Caco-2 (cell line): ENCODE measurements at regions not wholly inside any gene's neighbourhood (a gene's known extent, or its start where the extent isn't known, plus 50 kb on each side); places are given as distances from the start of the nearest gene placed in this dataset.
"Not testable (repeated sequence)": the region's sequence is repeated elsewhere in the genome, so short reads cannot be mapped to it uniquely, and the experiment has no call there.

Experiments used
- BruUV-seq: library from RNA; stranded (reverse); fragments of 400-500 nt; replicated peaks from 2 replicates; lab custom pipeline; 2021; lab: Mats Ljungman, UMichigan
- CTCF ChIA-PET: fragments of 300-600 bp; sonication (Branson Sonifier 250); formaldehyde crosslinking; loops from one replicate; lab custom pipeline; 2022; ENCODE audit warnings: antibody characterized with exemption; lab: Charles Lee
- POLR2A ChIA-PET: fragments of 300-600 bp; sonication (Branson Sonifier 250); formaldehyde crosslinking; loops from one replicate; lab custom pipeline; 2022; ENCODE audit warnings: antibody characterized with exemption; lab: Charles Lee
- DNase-seq, 2 experiments: peaks; one replicate each; pipeline versions ENCODE4 v3.0.0 to v3.0.0-alpha.2; 2020 to 2022
- H3K27me3 ChIP-seq: replicated peaks from 2 replicates; pipeline ENCODE4 v1.6.0; 2011; ENCODE audit warnings: low read length; ENCODE audit not compliant: control insufficient read depth, insufficient read depth
- H3K36me3 ChIP-seq: 2 replicates; pipeline ENCODE4 v1.5.1; 2011; ENCODE audit warnings: low read length; ENCODE audit not compliant: control insufficient read depth, insufficient read depth
- H3K4me1 ChIP-seq: fragments of 250-450 bp; sonication (Bioruptor Pico); 2 replicates; pipeline ENCODE4 v1.5.1; 2020; ENCODE audit warnings: mild to moderate bottlenecking
- H3K4me3 ChIP-seq: 2 replicates; pipeline ENCODE4 v1.5.1; 2011; ENCODE audit warnings: low read depth, mild to moderate bottlenecking, control low read depth, low read length
- H3K9me3 ChIP-seq: fragments of 250-450 bp; sonication (Bioruptor Pico); 2 replicates; pipeline ENCODE4 v1.5.1; 2020; ENCODE audit warnings: mild to moderate bottlenecking, moderate library complexity
- H3K27ac Mint-ChIP-seq: one replicate; pipeline ENCODE4 v1.8.0; 2022; ENCODE audit warnings: mixed read lengths; ENCODE audit not compliant: unreplicated experiment
- H3K27me3 Mint-ChIP-seq: one replicate; pipeline ENCODE4 v1.8.0; 2022; ENCODE audit warnings: mixed read lengths; ENCODE audit not compliant: insufficient read depth, unreplicated experiment
- H3K36me3 Mint-ChIP-seq: one replicate; pipeline ENCODE4 v1.8.0; 2022; ENCODE audit warnings: mild to moderate bottlenecking, mixed read lengths; ENCODE audit not compliant: insufficient read depth, unreplicated experiment
- H3K4me1 Mint-ChIP-seq: one replicate; pipeline ENCODE4 v1.8.0; 2022; ENCODE audit warnings: low read depth, mixed read lengths; ENCODE audit not compliant: unreplicated experiment
- H3K4me3 Mint-ChIP-seq: one replicate; pipeline ENCODE4 v1.8.0; 2022; ENCODE audit warnings: mild to moderate bottlenecking, moderate library complexity, mixed read lengths; ENCODE audit not compliant: unreplicated experiment
- H3K9me3 Mint-ChIP-seq: one replicate; pipeline ENCODE4 v1.8.0; 2022; ENCODE audit warnings: mixed read lengths; ENCODE audit not compliant: unreplicated experiment
- CTCF ChIP-seq, 2 experiments: fragments of 200-600 bp in 1 of 2; IDR thresholded peaks; 1 replicate in 1 of 2; 2 replicates in 1 of 2; pipeline versions ENCODE4 v1.5.1 to v1.8.0; 2011 to 2022; ENCODE audit warnings: antibody characterized with exemption in 1 of 2, control low read depth in 1 of 2, inconsistent platforms in 1 of 2, low read depth in 1 of 2, low read length in 1 of 2, mild to moderate bottlenecking in 1 of 2, moderate library complexity in 1 of 2; ENCODE audit not compliant: insufficient read depth in 1 of 2, severe bottlenecking in 1 of 2, unreplicated experiment in 1 of 2
- intact Hi-C: fragments of 100-400 bp; cut with micrococcal nuclease; formaldehyde crosslinking; loops from one replicate; pipeline ENCODE4 v1.10.0; 2022; ENCODE audit not compliant: unreplicated experiment

DNA sequence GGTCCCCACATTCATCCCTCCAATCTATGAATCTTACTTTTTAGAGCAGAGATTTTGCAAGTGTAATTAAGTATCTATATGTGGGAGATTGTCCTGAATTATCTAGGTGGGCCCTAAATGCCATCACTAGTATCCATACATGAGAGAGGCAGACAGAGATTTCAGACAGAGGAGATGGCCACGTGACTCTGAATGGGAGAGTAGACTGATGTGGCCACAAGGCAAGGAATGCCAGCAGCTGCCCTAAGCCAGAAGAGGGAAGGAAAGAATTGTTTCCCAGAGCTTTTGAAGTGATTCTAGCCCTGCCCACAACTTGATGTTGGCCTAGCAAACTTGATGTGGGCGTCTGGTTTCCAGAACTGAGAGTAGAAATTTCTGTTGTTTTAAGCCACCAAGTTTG lies 90.1 kb upstream of the PCAT7 start:
- Mint-ChIP-seq H3K27ac (no peak overlapping the region), H3K27me3 (no peaks in the 10 kb centered on the region), H3K9me3 (no peaks in the 10 kb centered on the region), H3K36me3 (peaks cover 11% of the 10 kb centered on the region), H3K4me1 (no peaks in the 10 kb centered on the region), H3K4me3 (no peak overlapping the region)
- DNase-seq = no peak
- intact Hi-C loops = no loop called here
- ChIA-PET CTCF (no interaction called here), POLR2A (no interaction called here)
- H3K36me3 ChIP-seq = no peaks in the 10 kb centered on the region
- H3K4me1 ChIP-seq = no peaks in the 10 kb centered on the region
- H3K4me3 ChIP-seq = no peak overlapping the region
- BruUV-seq = no TSS peak
- H3K27me3 ChIP-seq = no peaks in the 10 kb centered on the region
- H3K9me3 ChIP-seq = no peaks in the 10 kb centered on the region
- no peak for TF ChIP-seq CTCF (IDR thresholded peaks at IDR 0.05; ENCODE audit: insufficient read depth in 1 of 2, low read depth in 1 of 2, low read length in 1 of 2, severe bottlenecking in 1 of 2, unreplicated experiment in 1 of 2)

- intact Hi-C loops, H3K4me1 Mint-ChIP-seq, DNase-seq, H3K9me3 Mint-ChIP-seq, H3K36me3 Mint-ChIP-seq, H3K36me3 ChIP-seq, H3K9me3 ChIP-seq, H3K27me3 ChIP-seq, H3K4me3 Mint-ChIP-seq, H3K27ac Mint-ChIP-seq, H3K4me1 ChIP-seq, H3K4me3 ChIP-seq, BruUV-seq, CTCF ChIA-PET, H3K27me3 Mint-ChIP-seq, POLR2A ChIA-PET: not testable (repeated sequence)
Measured at GRCh38 chr9:94472063-94472462, 82.8 kb upstream of the PCAT7 start.

DNA sequence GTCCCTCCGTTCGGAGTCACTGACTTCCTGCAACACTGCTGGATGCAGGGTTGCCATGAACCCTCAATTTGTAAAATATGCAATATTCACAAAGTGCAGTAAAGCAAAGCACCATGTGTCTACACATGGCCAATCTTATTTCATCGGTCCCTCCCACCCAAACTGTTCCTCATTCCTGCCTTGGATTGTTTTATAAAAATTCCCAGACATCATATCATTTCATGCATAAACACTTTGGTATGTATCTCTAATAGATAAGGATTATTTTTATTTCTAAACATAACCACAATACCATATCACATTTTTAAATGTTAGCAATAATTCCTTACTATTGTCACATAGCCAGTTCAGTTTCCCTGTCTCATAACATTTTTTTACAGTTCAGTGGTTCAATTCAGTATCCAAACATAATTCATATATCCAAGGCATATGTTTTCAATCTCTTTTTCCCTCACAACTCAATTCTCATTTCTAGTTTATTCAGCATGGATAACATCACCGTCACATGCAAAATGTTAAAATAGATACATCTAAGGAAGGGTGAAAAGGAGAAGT lies 82.0 kb upstream of the PCAT7 start:
- no peaks in the 10 kb centered on the region for H3K9me3 Mint-ChIP-seq
- no peak for TF ChIP-seq CTCF (IDR thresholded peaks at IDR 0.05; ENCODE audit: insufficient read depth in 1 of 2, low read depth in 1 of 2, low read length in 1 of 2, severe bottlenecking in 1 of 2, unreplicated experiment in 1 of 2)
- CTCF ChIA-PET = no interaction called here

More for the DNA sequence above, 82.0 kb upstream of the PCAT7 start:
- Histone ChIP-seq H3K4me1 (no peaks in the 10 kb centered on the region), H3K27me3 (no peaks in the 10 kb centered on the region), H3K4me3 (no peak overlapping the region), H3K9me3 (no peaks in the 10 kb centered on the region), H3K36me3 (no peaks in the 10 kb centered on the region)
- POLR2A ChIA-PET = no interaction called here
- intact Hi-C loops = no loop called here
- no peak overlapping the region for H3K4me3 Mint-ChIP-seq
- peaks cover 6% of the 10 kb centered on the region for H3K36me3 Mint-ChIP-seq
- no peak for DNase-seq
- no peaks in the 10 kb centered on the region for H3K4me1 Mint-ChIP-seq
- no TSS peak for BruUV-seq
- no peak overlapping the region for H3K27ac Mint-ChIP-seq
- H3K27me3 Mint-ChIP-seq = no peaks in the 10 kb centered on the region
